Small intestine (tissue), 7 donors: ENCODE measurements at regions not wholly inside any gene's neighbourhood (a gene's known extent, or its start where the extent isn't known, plus 50 kb on each side); places are given as distances from the start of the nearest gene placed in this dataset.

Source experiments
- DNase-seq, 2 donors: peaks; one replicate each; pipeline versions ENCODE4 v3.0.0 to v3.0.0-alpha.2; 2013
- FAIRE-seq: peaks from 2 replicates; lab custom pipeline; 2012; peaks lifted over from hg19 to GRCh38; lab: Jason Lieb, UNC
- H3K27ac ChIP-seq, 3 donors: one replicate each; pipeline ENCODE4 v1.5.1; 2013; ENCODE audit warnings: low read length in 2 of 3, mild to moderate bottlenecking in 2 of 3, control low read depth in 1 of 3, inconsistent platforms in 1 of 3, low read depth in 1 of 3, moderate library complexity in 1 of 3
- H3K27me3 ChIP-seq, 3 donors: one replicate each; pipeline ENCODE4 v1.6.1; 2013; ENCODE audit warnings: low read length in 3 of 3, inconsistent platforms in 1 of 3; ENCODE audit not compliant: control insufficient read depth in 3 of 3, insufficient read depth in 3 of 3
- H3K36me3 ChIP-seq, 3 donors: one replicate each; pipeline ENCODE4 v1.6.1; 2013; ENCODE audit warnings: low read length in 3 of 3, inconsistent platforms in 1 of 3, low read depth in 1 of 3, mild to moderate bottlenecking in 1 of 3, moderate library complexity in 1 of 3; ENCODE audit not compliant: control insufficient read depth in 3 of 3, insufficient read depth in 2 of 3
- H3K4me1 ChIP-seq, 3 donors: one replicate each; pipeline ENCODE4 v1.6.1; 2013; ENCODE audit warnings: low read length in 2 of 3, inconsistent platforms in 1 of 3, low read depth in 1 of 3, mild to moderate bottlenecking in 1 of 3, moderate library complexity in 1 of 3; ENCODE audit not compliant: control insufficient read depth in 3 of 3, insufficient read depth in 2 of 3
- H3K4me3 ChIP-seq, 3 donors: one replicate each; pipeline ENCODE4 v1.5.1; 2013; ENCODE audit warnings: low read length in 3 of 3, control low read depth in 1 of 3, inconsistent platforms in 1 of 3, low read depth in 1 of 3, mild to moderate bottlenecking in 1 of 3, moderate library complexity in 1 of 3
- H3K9me3 ChIP-seq, 2 donors: one replicate each; pipeline ENCODE4 v1.6.1; 2013; ENCODE audit warnings: low read depth in 1 of 2, low read length in 1 of 2; ENCODE audit not compliant: control insufficient read depth in 2 of 2, insufficient read depth in 1 of 2
- WGBS, 3 donors: extraction: QIAGEN DNeasy Blood & Tissue Kit; methylation state at CpG; one replicate each; pipeline ENCODE4 v1.1.7; 2013; 5-methylcytosine and 5-hydroxymethylcytosine counted together
- donor health status: healthy with polysubstance abuse.
- donor health status: control.
- donor health status: control.
- donor health status: Bipolar disorder and iron deficiency.
- donor health status: healthy.

DNA sequence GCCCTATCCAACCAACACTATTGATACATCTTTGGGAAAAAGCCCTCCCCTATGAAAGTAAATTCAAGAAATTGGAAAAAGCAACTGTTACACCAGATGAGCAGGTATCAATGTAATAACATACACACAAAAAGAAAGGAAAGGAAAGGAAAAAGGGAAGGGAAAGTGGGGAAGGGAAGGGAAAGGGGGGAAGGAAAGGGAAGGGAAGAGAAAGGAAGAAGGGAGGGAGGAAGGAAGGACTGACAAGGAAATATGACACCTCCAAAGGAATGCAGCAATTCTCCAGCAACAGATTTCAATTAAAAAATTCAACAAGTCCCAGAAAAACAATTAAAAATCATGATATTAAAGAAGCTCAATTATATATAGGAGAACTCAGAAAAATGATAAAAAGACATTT lies 176.9 kb upstream of the OPRM1 start:
- no peak for FAIRE-seq
- Histone ChIP-seq H3K9me3 (peaks cover 0 to 2% of the 10 kb centered on the region in 2 donors), H3K27me3 (no peaks in the 10 kb centered on the region), H3K4me3 (no peak overlapping the region), H3K4me1 (no peaks in the 10 kb centered on the region), H3K27ac (no peak overlapping the region), H3K36me3 (no peaks in the 10 kb centered on the region)
- DNase-seq = no peak

DNA sequence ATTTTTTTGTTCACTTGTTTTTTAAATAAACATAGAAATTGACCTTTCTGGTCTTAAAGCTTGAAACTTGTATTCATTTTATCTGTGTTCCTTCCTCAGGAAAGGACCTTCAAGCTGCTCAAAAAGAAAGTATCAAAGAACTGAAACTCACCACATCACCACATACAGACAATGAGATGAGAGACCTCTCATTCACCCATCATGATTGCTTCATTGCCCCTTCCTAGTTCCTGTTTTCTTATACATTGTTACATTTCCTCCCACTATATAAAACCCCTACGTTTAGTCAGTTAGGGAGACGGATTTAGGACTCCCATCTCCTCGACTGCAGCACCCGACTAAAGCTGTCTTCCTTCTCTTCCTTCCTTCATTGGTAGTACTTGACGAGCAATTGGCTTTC lies 180.5 kb upstream of the OPRM1 start:
- Histone ChIP-seq H3K9me3 (peaks cover 0 to 6% of the 10 kb centered on the region in 2 donors), H3K4me1 (no peaks in the 10 kb centered on the region), H3K27ac (no peak overlapping the region), H3K4me3 (no peak overlapping the region), H3K36me3 (no peaks in the 10 kb centered on the region), H3K27me3 (no peaks in the 10 kb centered on the region)
- FAIRE-seq (no peak), DNase-seq (no peak)
- 62 to 78% (median 62%) methylated on average over 5 of the region's 5 CpGs for WGBS, 3 donors

DNA sequence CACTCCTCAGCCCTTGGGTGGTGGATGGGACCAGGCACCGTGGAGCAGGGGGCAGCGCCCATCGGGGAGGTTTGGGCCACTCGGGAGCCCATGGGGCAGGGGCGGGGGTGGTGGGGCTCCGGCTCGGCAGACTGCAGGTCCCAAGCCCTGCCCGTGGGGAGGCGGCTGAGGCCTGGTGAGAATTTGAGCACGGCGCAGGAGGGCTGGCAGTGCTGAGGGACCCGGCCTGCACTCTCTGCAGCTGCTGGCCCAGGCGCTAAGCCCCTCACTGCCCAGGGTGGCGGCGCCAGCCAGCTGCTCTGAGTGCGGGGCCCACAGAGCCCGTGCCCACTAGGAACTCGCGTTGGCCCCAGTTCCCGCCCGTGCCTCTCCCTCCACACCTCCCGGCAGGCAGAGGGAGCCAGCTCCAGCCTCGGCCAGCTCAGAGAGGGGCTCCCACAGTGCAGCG lies 182.1 kb upstream of the OPRM1 start:
- DNase-seq (no peak), FAIRE-seq (no peak)
- H3K36me3 ChIP-seq = no peaks in the 10 kb centered on the region
- no peaks in the 10 kb centered on the region for H3K27me3 ChIP-seq
- peaks cover 0 to 6% of the 10 kb centered on the region in 2 donors for H3K9me3 ChIP-seq
- no peaks in the 10 kb centered on the region for H3K4me1 ChIP-seq
- WGBS, 3 donors = 93 to 95% (median 93%) methylated on average over 18 to 24 of the region's 24 CpGs
- no peak overlapping the region for H3K4me3 ChIP-seq
- no peak overlapping the region for H3K27ac ChIP-seq

DNA sequence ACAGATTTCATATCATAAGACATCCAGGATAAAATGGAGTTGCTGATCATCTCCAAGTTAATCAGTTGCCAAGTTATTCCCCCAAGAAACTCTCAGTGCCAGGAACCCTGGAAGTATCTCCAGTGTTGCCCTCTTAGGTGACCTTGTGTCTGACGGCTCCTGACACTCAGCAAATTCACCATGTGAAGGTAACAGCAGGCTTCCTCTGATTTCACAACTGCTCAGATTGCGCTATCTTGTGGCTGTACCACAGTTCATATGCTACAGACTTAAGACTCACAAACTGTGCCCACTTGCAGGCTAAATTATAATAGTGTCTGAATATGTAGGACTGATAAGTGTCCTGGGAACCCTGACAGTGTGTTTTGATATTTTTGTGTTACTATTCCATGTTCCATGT lies 186.6 kb upstream of the OPRM1 start:
- H3K9me3 ChIP-seq = peaks cover 0 to 6% of the 10 kb centered on the region in 2 donors
- no peaks in the 10 kb centered on the region for H3K27me3 ChIP-seq
- no peaks in the 10 kb centered on the region for H3K36me3 ChIP-seq
- 37 to 53% (median 48%) methylated on average over 2 of the region's 2 CpGs for WGBS, 3 donors
- H3K27ac ChIP-seq = no peak overlapping the region
- H3K4me1 ChIP-seq = no peaks in the 10 kb centered on the region
- DNase-seq = peak in 1 of 2 donors; percentile 61
- H3K4me3 ChIP-seq = no peak overlapping the region
- no peak for FAIRE-seq

DNA sequence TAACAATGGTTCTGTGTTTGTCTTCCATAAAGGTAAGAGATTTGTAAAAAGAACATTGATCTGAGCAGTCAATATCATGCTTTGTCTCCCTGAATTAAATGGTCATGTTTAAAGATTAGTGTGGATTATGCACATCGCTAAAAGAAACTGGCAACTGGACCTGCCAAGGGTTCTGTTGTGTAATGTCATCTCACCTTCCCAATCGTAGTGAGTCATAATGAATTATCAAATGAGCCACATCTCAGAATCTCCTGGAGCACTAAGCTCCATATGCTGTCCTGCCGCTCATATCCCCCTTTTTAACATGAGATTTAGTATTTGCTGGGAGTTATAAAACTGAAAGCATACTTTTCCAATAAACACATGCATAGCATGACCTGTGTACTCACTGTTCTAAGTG lies 187.0 kb upstream of the OPRM1 start:
- H3K27me3 ChIP-seq = no peaks in the 10 kb centered on the region
- no peak overlapping the region for H3K27ac ChIP-seq
- no peaks in the 10 kb centered on the region for H3K4me1 ChIP-seq
- no peak overlapping the region for H3K4me3 ChIP-seq
- 67 to 86% (median 75%) methylated on average over 3 of the region's 3 CpGs for WGBS, 3 donors
- peaks cover 0 to 3% of the 10 kb centered on the region in 2 donors for H3K9me3 ChIP-seq
- FAIRE-seq (no peak), DNase-seq (no peak)
- no peaks in the 10 kb centered on the region for H3K36me3 ChIP-seq

DNA sequence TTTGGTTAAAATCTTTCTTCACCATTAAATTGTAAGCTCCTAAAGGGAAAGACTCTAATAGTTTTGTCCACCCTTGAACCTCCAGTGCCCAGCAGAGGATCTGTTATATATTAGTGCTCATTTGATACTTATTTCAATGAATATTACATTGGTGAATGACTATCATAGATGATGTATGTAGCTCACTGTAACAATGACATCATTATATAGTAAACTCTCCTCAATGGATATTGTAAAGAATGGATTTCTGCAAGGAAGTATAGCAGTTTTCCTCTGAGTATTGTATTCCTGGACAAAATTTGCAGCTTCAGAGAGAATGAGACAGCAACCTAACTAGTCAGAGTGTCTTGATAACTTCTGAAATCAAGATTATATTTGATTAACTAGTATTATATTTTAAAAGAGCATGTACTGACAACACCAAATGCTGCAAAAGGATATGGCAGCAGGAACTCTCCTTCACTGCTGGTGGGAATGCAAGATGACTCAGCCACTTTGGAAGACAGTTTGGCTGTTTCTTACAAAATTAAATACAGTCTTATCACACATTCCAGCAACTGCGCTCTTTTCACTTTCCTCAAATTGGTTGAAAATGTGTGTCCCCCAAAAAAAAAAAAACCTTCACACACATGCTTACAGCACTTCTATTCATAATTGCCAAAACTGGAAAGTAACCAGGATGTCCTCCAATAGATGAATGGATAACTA lies 189.8 kb upstream of the OPRM1 start:
- FAIRE-seq (no peak), DNase-seq (no peak)
- Histone ChIP-seq H3K4me3 (no peak overlapping the region), H3K27me3 (no peaks in the 10 kb centered on the region), H3K36me3 (no peaks in the 10 kb centered on the region), H3K27ac (no peak overlapping the region), H3K9me3 (no peaks in the 10 kb centered on the region), H3K4me1 (no peaks in the 10 kb centered on the region)
- WGBS, 3 donors = 95 to 100% (median 96%) methylated on average over 1 of the region's 1 CpG

DNA sequence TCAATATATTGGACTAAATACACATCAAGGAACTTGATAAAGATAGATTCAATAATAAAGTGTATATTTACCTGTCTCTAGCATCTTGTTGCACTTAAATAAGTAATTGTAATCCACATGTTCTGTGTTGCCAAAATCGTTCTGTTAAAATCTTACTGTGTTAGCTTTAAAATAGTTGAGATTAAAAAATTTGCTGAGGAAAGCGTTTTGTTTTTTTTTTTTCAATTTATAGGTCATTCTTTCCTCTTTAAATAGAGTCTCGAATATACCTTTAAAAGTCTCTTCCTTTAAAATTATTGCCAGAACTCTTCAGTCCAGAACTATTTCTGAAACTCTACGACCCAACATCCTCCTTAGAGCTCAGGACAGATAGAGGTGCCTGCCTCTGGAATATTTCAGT lies 195.6 kb upstream of the OPRM1 start:
- WGBS, 3 donors = 72 to 79% (median 75%) methylated on average over 4 of the region's 4 CpGs
- Histone ChIP-seq H3K27me3 (no peaks in the 10 kb centered on the region), H3K9me3 (no peaks in the 10 kb centered on the region), H3K4me1 (no peaks in the 10 kb centered on the region), H3K27ac (no peak overlapping the region), H3K36me3 (no peaks in the 10 kb centered on the region), H3K4me3 (no peak overlapping the region)
- FAIRE-seq (no peak), DNase-seq (no peak)

DNA sequence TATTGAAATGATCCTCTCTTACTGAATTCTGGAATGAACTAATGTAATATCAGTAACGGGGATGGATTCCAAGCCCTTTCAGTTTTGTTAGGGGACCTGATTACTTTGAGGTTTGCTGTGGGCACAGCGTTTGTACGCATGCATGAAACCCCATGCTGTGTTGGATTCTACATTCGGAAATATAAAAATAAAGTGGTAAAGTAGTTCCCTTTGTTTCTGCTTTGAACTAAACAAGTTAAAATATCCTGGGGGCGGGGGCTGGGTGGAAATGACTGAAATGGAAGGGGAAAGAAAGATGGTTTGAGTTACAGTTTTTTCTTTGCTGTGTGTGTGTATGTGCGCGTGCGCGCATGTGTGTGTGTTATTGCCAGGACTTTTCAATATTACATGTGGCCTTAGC lies 196.5 kb upstream of the OPRM1 start:
- no peaks in the 10 kb centered on the region for H3K27me3 ChIP-seq
- WGBS, 3 donors = 82 to 92% (median 86%) methylated on average over 9 of the region's 9 CpGs
- no peak overlapping the region for H3K4me3 ChIP-seq
- H3K4me1 ChIP-seq = no peaks in the 10 kb centered on the region
- H3K27ac ChIP-seq = no peak overlapping the region
- H3K9me3 ChIP-seq = no peaks in the 10 kb centered on the region
- no peak for DNase-seq
- FAIRE-seq = no peak
- no peaks in the 10 kb centered on the region for H3K36me3 ChIP-seq
